ENCODE measurements at regions not wholly inside any gene's neighbourhood (a gene's known extent, or its start where the extent isn't known, plus 50 kb on each side); places are given as distances from the start of the nearest gene placed in this dataset.

GRCh38 chr2:103462101-103462500 is 700.3 kb downstream of the TMEM182 start:
- no peaks in the 10 kb centered on the region for H3K27me3 ChIP-seq
- no peaks in the 10 kb centered on the region for H3K36me3 ChIP-seq (replicated peaks in 1 of 2)
- no peak for DNase-seq
- H3K4me3 ChIP-seq = no peak overlapping the region
- intact Hi-C loops (cut with DNase I) = no loop called here
- no peak overlapping the region for H3K27ac ChIP-seq
- no peaks in the 10 kb centered on the region for H3K9me3 ChIP-seq (replicated peaks in 1 of 3)
- H3K4me1 ChIP-seq (replicated peaks in 1 of 2) = no peaks in the 10 kb centered on the region
- TF ChIP-seq CTCF (IDR thresholded peaks at IDR 0.05) (no peak), POLR2A (IDR thresholded peaks at IDR 0.05) (no peak)
- 75 to 86% (median 79%) methylated on average over 2 of the region's 2 CpGs for WGBS, 4 donors

- no peak for DNase-seq
- no peak overlapping the region for H3K27ac ChIP-seq
- H3K36me3 ChIP-seq (replicated peaks in 1 of 2) = no peaks in the 10 kb centered on the region
- no peaks in the 10 kb centered on the region for H3K9me3 ChIP-seq (replicated peaks in 1 of 3)
- TF ChIP-seq CTCF (IDR thresholded peaks at IDR 0.05) (no peak), POLR2A (IDR thresholded peaks at IDR 0.05) (no peak)
- H3K4me1 ChIP-seq (replicated peaks in 1 of 2) = no peaks in the 10 kb centered on the region
- 76 to 90% (median 84%) methylated on average over 2 of the region's 2 CpGs for WGBS, 4 donors
- intact Hi-C loops (cut with DNase I) = no loop called here
- H3K27me3 ChIP-seq = no peaks in the 10 kb centered on the region
- H3K4me3 ChIP-seq = no peak overlapping the region
These were observed 700.9 kb downstream of the TMEM182 start for GRCh38 chr2:103462712-103463111.

GRCh38 chr2:103464831-103465230 is 703.0 kb downstream of the TMEM182 start:
- H3K27ac ChIP-seq = no peak overlapping the region
- no peaks in the 10 kb centered on the region for H3K36me3 ChIP-seq (replicated peaks in 1 of 2)
- TF ChIP-seq CTCF (IDR thresholded peaks at IDR 0.05) (no peak), POLR2A (IDR thresholded peaks at IDR 0.05) (no peak)
- H3K9me3 ChIP-seq (replicated peaks in 1 of 3) = no peaks in the 10 kb centered on the region
- no peak for DNase-seq
- H3K27me3 ChIP-seq = no peaks in the 10 kb centered on the region
- 61 to 74% (median 66%) methylated on average over 7 of the region's 7 CpGs for WGBS, 4 donors
- H3K4me1 ChIP-seq (replicated peaks in 1 of 2) = no peaks in the 10 kb centered on the region
- intact Hi-C loops (cut with DNase I) = no loop called here
- H3K4me3 ChIP-seq = no peak overlapping the region

GRCh38 chr2:103469800-103470199 is 708.0 kb downstream of the TMEM182 start:
- TF ChIP-seq CTCF (IDR thresholded peaks at IDR 0.05) = no peak
- no peak for TF ChIP-seq POLR2A (IDR thresholded peaks at IDR 0.05)
- Histone ChIP-seq H3K4me1 (replicated peaks in 1 of 2) (no peaks in the 10 kb centered on the region), H3K27ac (no peak overlapping the region), H3K36me3 (replicated peaks in 1 of 2) (no peaks in the 10 kb centered on the region), H3K27me3 (no peaks in the 10 kb centered on the region), H3K9me3 (replicated peaks in 1 of 3) (no peaks in the 10 kb centered on the region), H3K4me3 (no peak overlapping the region)
- intact Hi-C loops (cut with DNase I) = no loop called here
- 83 to 94% (median 87%) methylated on average over 1 of the region's 1 CpG for WGBS, 4 donors
- no peak for DNase-seq

Data from adrenal gland (tissue), 9 donors.